ENCODE measurements at regions not wholly inside any gene's neighbourhood (a gene's known extent, or its start where the extent isn't known, plus 50 kb on each side); places are given as distances from the start of the nearest gene placed in this dataset.

GRCh38 chr2:237242091-237242536 is 156.4 kb downstream of the COPS8 start:
- FAIRE-seq (no peak), DNase-seq (ENCODE audit: low read depth, low spot score) (no peak)
- POLR2A ChIA-PET: no interaction called here
- H3K79me2 ChIP-seq (ENCODE audit: control insufficient read depth, insufficient read depth, low read length): no peaks in the 10 kb centered on the region
- no peaks in the 10 kb centered on the region for H3K4me1 ChIP-seq (ENCODE audit: control insufficient read depth, extremely low read depth, insufficient read depth, low read length)
- H3K36me3 ChIP-seq (ENCODE audit: control insufficient read depth in 2 of 2, extremely low read depth in 1 of 2, insufficient read depth in 2 of 2, low read length in 2 of 2): no peaks in the 10 kb centered on the region
- BruUV-seq (replicated peaks): no TSS peak
- no peak overlapping the region for H3K9ac ChIP-seq (replicated peaks; ENCODE audit: extremely low read depth, insufficient read depth, low read length)
- H2AFZ ChIP-seq (ENCODE audit: low read depth, low read length): no peak overlapping the region
- no peaks in the 10 kb centered on the region for H3K9me1 ChIP-seq (replicated peaks; ENCODE audit: control insufficient read depth, extremely low read depth, insufficient read depth, low read length)
- CTCF ChIA-PET: no interaction called here
- H3K27ac ChIP-seq (ENCODE audit: insufficient read depth, low read depth, low read length): no peak overlapping the region
- TF ChIP-seq POLR2A (IDR thresholded peaks at IDR 0.05; ENCODE audit: low read depth, low read length) (no peak), MYC (IDR thresholded peaks at IDR 0.05; ENCODE audit: low read depth, low read length) (no peak), FOS (IDR thresholded peaks at IDR 0.05; ENCODE audit: borderline replicate concordance, insufficient read depth, low read length) (no peak), EZH2 (IDR thresholded peaks at IDR 0.05; ENCODE audit: borderline replicate concordance, low read depth, low read length, severe bottlenecking) (no peak)
- TF ChIP-seq, protein P1, sequence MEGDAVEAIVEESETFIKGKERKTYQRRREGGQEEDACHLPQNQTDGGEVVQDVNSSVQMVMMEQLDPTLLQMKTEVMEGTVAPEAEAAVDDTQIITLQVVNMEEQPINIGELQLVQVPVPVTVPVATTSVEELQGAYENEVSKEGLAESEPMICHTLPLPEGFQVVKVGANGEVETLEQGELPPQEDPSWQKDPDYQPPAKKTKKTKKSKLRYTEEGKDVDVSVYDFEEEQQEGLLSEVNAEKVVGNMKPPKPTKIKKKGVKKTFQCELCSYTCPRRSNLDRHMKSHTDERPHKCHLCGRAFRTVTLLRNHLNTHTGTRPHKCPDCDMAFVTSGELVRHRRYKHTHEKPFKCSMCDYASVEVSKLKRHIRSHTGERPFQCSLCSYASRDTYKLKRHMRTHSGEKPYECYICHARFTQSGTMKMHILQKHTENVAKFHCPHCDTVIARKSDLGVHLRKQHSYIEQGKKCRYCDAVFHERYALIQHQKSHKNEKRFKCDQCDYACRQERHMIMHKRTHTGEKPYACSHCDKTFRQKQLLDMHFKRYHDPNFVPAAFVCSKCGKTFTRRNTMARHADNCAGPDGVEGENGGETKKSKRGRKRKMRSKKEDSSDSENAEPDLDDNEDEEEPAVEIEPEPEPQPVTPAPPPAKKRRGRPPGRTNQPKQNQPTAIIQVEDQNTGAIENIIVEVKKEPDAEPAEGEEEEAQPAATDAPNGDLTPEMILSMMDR (IDR thresholded peaks at IDR 0.05; ENCODE audit: extremely low read depth in 1 of 2, insufficient read depth in 1 of 2, low read depth in 1 of 2, low read length in 2 of 2): no peak
- no peaks in the 10 kb centered on the region for H4K20me1 ChIP-seq (replicated peaks; ENCODE audit: control insufficient read depth, extremely low read depth, insufficient read depth, low read length)
- peaks cover 0 to 5% of the 10 kb centered on the region in 2 experiments for H3K27me3 ChIP-seq (ENCODE audit: control insufficient read depth in 2 of 2, insufficient read depth in 2 of 2, low read length in 2 of 2)
- intact Hi-C loops (cut with micrococcal nuclease): no loop called here
- H3K9me3 ChIP-seq (replicated peaks; ENCODE audit: control insufficient read depth, insufficient read depth, low read length): no peaks in the 10 kb centered on the region
- H3K4me2 ChIP-seq (ENCODE audit: insufficient read depth, low read length): no peak overlapping the region
- dilution Hi-C loops (cut with MboI; ENCODE audit: extremely low pct_ligation_motif_present, low sequenced_read_pairs): no loop called here
- no peak overlapping the region for H3K4me3 ChIP-seq (replicated peaks in 1 of 3; ENCODE audit: insufficient read depth in 1 of 3, low read depth in 1 of 3, low read length in 3 of 3)

GRCh38 chr2:237243487-237243886 is 157.8 kb downstream of the COPS8 start:
- dilution Hi-C loops (cut with MboI; ENCODE audit: extremely low pct_ligation_motif_present, low sequenced_read_pairs) (no loop called here), intact Hi-C loops (cut with micrococcal nuclease) (no loop called here)
- Histone ChIP-seq H3K4me1 (ENCODE audit: control insufficient read depth, extremely low read depth, insufficient read depth, low read length) (no peaks in the 10 kb centered on the region), H3K4me2 (ENCODE audit: insufficient read depth, low read length) (no peak overlapping the region), H3K79me2 (ENCODE audit: control insufficient read depth, insufficient read depth, low read length) (no peaks in the 10 kb centered on the region), H3K9ac (replicated peaks; ENCODE audit: extremely low read depth, insufficient read depth, low read length) (no peak overlapping the region), H3K27ac (ENCODE audit: insufficient read depth, low read depth, low read length) (no peak overlapping the region), H3K9me3 (replicated peaks; ENCODE audit: control insufficient read depth, insufficient read depth, low read length) (no peaks in the 10 kb centered on the region), H3K9me1 (replicated peaks; ENCODE audit: control insufficient read depth, extremely low read depth, insufficient read depth, low read length) (no peaks in the 10 kb centered on the region), H3K36me3 (ENCODE audit: control insufficient read depth in 2 of 2, extremely low read depth in 1 of 2, insufficient read depth in 2 of 2, low read length in 2 of 2) (no peaks in the 10 kb centered on the region), H4K20me1 (replicated peaks; ENCODE audit: control insufficient read depth, extremely low read depth, insufficient read depth, low read length) (no peaks in the 10 kb centered on the region), H2AFZ (ENCODE audit: low read depth, low read length) (no peak overlapping the region), H3K4me3 (replicated peaks in 1 of 3; ENCODE audit: insufficient read depth in 1 of 3, low read depth in 1 of 3, low read length in 3 of 3) (no peak overlapping the region), H3K27me3 (ENCODE audit: control insufficient read depth in 2 of 2, insufficient read depth in 2 of 2, low read length in 2 of 2) (peaks cover 0 to 5% of the 10 kb centered on the region in 2 experiments)
- DNase-seq (ENCODE audit: low read depth, low spot score) (no peak), FAIRE-seq (no peak)
- CTCF ChIA-PET: no interaction called here
- POLR2A ChIA-PET: no interaction called here
- TF ChIP-seq GATA2 (IDR thresholded peaks at IDR 0.05; ENCODE audit: insufficient read depth, insufficient read length, low read depth, low read length) (no peak), JUN (IDR thresholded peaks at IDR 0.05; ENCODE audit: borderline replicate concordance, insufficient read depth, insufficient read length, low read depth) (no peak), POLR2A (IDR thresholded peaks at IDR 0.05; ENCODE audit: low read depth, low read length) (no peak), POLR2AphosphoS5 (IDR thresholded peaks at IDR 0.05; ENCODE audit: insufficient read depth, low read depth, low read length) (no peak), FOS (IDR thresholded peaks at IDR 0.05; ENCODE audit: borderline replicate concordance, insufficient read depth, low read length) (no peak), EZH2 (IDR thresholded peaks at IDR 0.05; ENCODE audit: borderline replicate concordance, low read depth, low read length, severe bottlenecking) (no peak), MYC (IDR thresholded peaks at IDR 0.05; ENCODE audit: low read depth, low read length) (no peak), MAX (IDR thresholded peaks at IDR 0.05; ENCODE audit: insufficient read depth, insufficient read length) (no peak)
- TF ChIP-seq, protein P1 (IDR thresholded peaks at IDR 0.05; ENCODE audit: extremely low read depth in 1 of 2, insufficient read depth in 1 of 2, low read depth in 1 of 2, low read length in 2 of 2): no peak
- BruUV-seq (replicated peaks): no TSS peak
